Tibial artery (tissue), 4 donors: ENCODE measurements at regions not wholly inside any gene's neighbourhood (a gene's known extent, or its start where the extent isn't known, plus 50 kb on each side); places are given as distances from the start of the nearest gene placed in this dataset.

Experiments
- DNase-seq, 2 donors: peaks; one replicate each; pipeline ENCODE4 v3.0.0-alpha.2; 2019
- H3K27ac ChIP-seq, 2 donors: fragments of 200-600 bp; sonication (generic) in 1 of 2; 1 replicate in 1 of 2; 2 replicates in 1 of 2; pipeline ENCODE4 v1.5.1; 2018 to 2019; ENCODE audit warnings: mild to moderate bottlenecking in 1 of 2
- H3K27me3 ChIP-seq, 2 donors: fragments of 200-600 bp; sonication (generic) in 1 of 2; one replicate each; pipeline versions ENCODE4 v1.5.1 to v1.6.0; 2016 to 2019
- H3K36me3 ChIP-seq, 3 donors: fragments of 200-600 bp; sonication (generic) in 2 of 3; one replicate each; pipeline ENCODE4 v1.5.1; 2016 to 2019; ENCODE audit warnings: mild to moderate bottlenecking in 2 of 3
- H3K4me1 ChIP-seq, 4 donors: fragments of 200-600 bp; sonication (generic) in 2 of 4; 1 replicate in 3 of 4; 2 replicates in 1 of 4; pipeline ENCODE4 v1.5.1; 2016 to 2019
- H3K4me3 ChIP-seq, 2 donors: fragments of 200-600 bp; sonication (generic) in 1 of 2; 1 replicate in 1 of 2; 2 replicates in 1 of 2; pipeline ENCODE4 v1.5.1; 2018 to 2019; ENCODE audit warnings: mild to moderate bottlenecking in 2 of 2
- H3K9me3 ChIP-seq, 3 donors: fragments of 200-600 bp; sonication (generic) in 1 of 3; one replicate each; pipeline ENCODE4 v1.5.1; 2016 to 2019
- CTCF ChIP-seq, 2 experiments: fragments of 200-600 bp in 1 of 2; fragments of 450-650 bp in 1 of 2; IDR thresholded peaks; one replicate each; pipeline ENCODE4 v1.5.1; 2017 to 2019; ENCODE audit warnings: antibody characterized with exemption in 2 of 2, mild to moderate bottlenecking in 1 of 2, moderate library complexity in 1 of 2
- intact Hi-C: fragments of 100-400 bp; cut with DNase I; formaldehyde crosslinking; loops from one replicate; pipeline ENCODE4 v1.15.0; 2023; ENCODE audit warnings: low total_unique reads

- Histone ChIP-seq H3K36me3 (no peaks in the 10 kb centered on the region), H3K4me1 (no peaks in the 10 kb centered on the region), H3K27ac (no peak overlapping the region), H3K27me3 (no peaks in the 10 kb centered on the region), H3K4me3 (no peak overlapping the region), H3K9me3 (no peaks in the 10 kb centered on the region)
- DNase-seq = no peak
- intact Hi-C loops = no loop called here
- no peak for TF ChIP-seq CTCF (IDR thresholded peaks at IDR 0.05)
Measured at GRCh38 chr12:84632556-84632955, 280.0 kb downstream of the SLC6A15 start.

- H3K36me3 ChIP-seq = no peaks in the 10 kb centered on the region
- no peak for TF ChIP-seq CTCF (IDR thresholded peaks at IDR 0.05)
- H3K4me3 ChIP-seq = no peak overlapping the region
- no peaks in the 10 kb centered on the region for H3K9me3 ChIP-seq
- no peak for DNase-seq
- intact Hi-C loops = no loop called here
- H3K27ac ChIP-seq = no peak overlapping the region
- H3K27me3 ChIP-seq = no peaks in the 10 kb centered on the region
- no peaks in the 10 kb centered on the region for H3K4me1 ChIP-seq
Measured at GRCh38 chr12:84631020-84631419, 281.6 kb downstream of the SLC6A15 start.

- H3K27ac ChIP-seq = no peak overlapping the region
- DNase-seq = no peak
- H3K27me3 ChIP-seq = no peaks in the 10 kb centered on the region
- no peaks in the 10 kb centered on the region for H3K9me3 ChIP-seq
- intact Hi-C loops = no loop called here
- H3K4me1 ChIP-seq = no peaks in the 10 kb centered on the region
- TF ChIP-seq CTCF (IDR thresholded peaks at IDR 0.05) = no peak
- no peak overlapping the region for H3K4me3 ChIP-seq
- H3K36me3 ChIP-seq = no peaks in the 10 kb centered on the region
Measured at GRCh38 chr12:84627593-84627992, 285.0 kb downstream of the SLC6A15 start.

- Histone ChIP-seq H3K4me1 (no peaks in the 10 kb centered on the region), H3K27me3 (no peaks in the 10 kb centered on the region), H3K4me3 (no peak overlapping the region), H3K27ac (no peak overlapping the region), H3K9me3 (no peaks in the 10 kb centered on the region), H3K36me3 (no peaks in the 10 kb centered on the region)
- no peak for DNase-seq
- intact Hi-C loops = no loop called here
- no peak for TF ChIP-seq CTCF (IDR thresholded peaks at IDR 0.05)
Measured at GRCh38 chr12:84624601-84625000, 288.0 kb downstream of the SLC6A15 start.

GRCh38 chr12:84619053-84619571 lies 293.5 kb downstream of the SLC6A15 start:
- Histone ChIP-seq H3K36me3 (no peaks in the 10 kb centered on the region), H3K27me3 (no peaks in the 10 kb centered on the region), H3K4me3 (no peak overlapping the region), H3K4me1 (no peaks in the 10 kb centered on the region), H3K27ac (no peak overlapping the region), H3K9me3 (no peaks in the 10 kb centered on the region)
- DNase-seq = no peak
- no peak for TF ChIP-seq CTCF (IDR thresholded peaks at IDR 0.05)
- intact Hi-C loops = no loop called here
